Choroid plexus epithelial cell (primary cell): ENCODE measurements at regions not wholly inside any gene's neighbourhood (a gene's known extent, or its start where the extent isn't known, plus 50 kb on each side); places are given as distances from the start of the nearest gene placed in this dataset.
A peak's percentile ranks its signal among the peaks of the same experiment; 100 is the strongest.

Experiments
- DNase-seq: peaks from one replicate; pipeline ENCODE4 v3.0.0-alpha.2; 2010; ENCODE audit warnings: low read depth
- H3K4me3 ChIP-seq: 2 replicates; pipeline ENCODE4 v1.5.1; 2011; ENCODE audit warnings: low read depth, mild to moderate bottlenecking, control low read depth, low read length, moderate library complexity
- CTCF ChIP-seq: conservative IDR thresholded peaks from 2 replicates; pipeline ENCODE4 v1.5.1; 2011; ENCODE audit warnings: low read depth, mild to moderate bottlenecking, control low read depth, inconsistent platforms, low read length, moderate library complexity

- no peak overlapping the region for H3K4me3 ChIP-seq
- no peak for TF ChIP-seq CTCF
- DNase-seq: no peak
These were observed 120.0 kb downstream of the S1PR1 start for GRCh38 chr1:101356604-101357443.

- peak; percentile 91 for DNase-seq
- TF ChIP-seq CTCF: peak; percentile 84
- H3K4me3 ChIP-seq: no peak overlapping the region
These were observed 120.7 kb downstream of the S1PR1 start for GRCh38 chr1:101357444-101357986.

GRCh38 chr1:101360506-101360905 is 123.7 kb downstream of the S1PR1 start:
- H3K4me3 ChIP-seq: no peak overlapping the region
- TF ChIP-seq CTCF: no peak
- no peak for DNase-seq

GRCh38 chr1:101363891-101364318 is 127.1 kb downstream of the S1PR1 start:
- H3K4me3 ChIP-seq: no peak overlapping the region
- no peak for DNase-seq
- TF ChIP-seq CTCF: no peak

GRCh38 chr1:101364370-101365120 is 127.7 kb downstream of the S1PR1 start:
- DNase-seq: no peak
- H3K4me3 ChIP-seq: no peak overlapping the region
- TF ChIP-seq CTCF: no peak

- no peak for TF ChIP-seq CTCF
- peak; percentile 39 for DNase-seq
- no peak overlapping the region for H3K4me3 ChIP-seq
These were observed 128.4 kb downstream of the S1PR1 start for GRCh38 chr1:101365186-101365585.
